Pulmonary artery endothelial cell (primary cell): ENCODE measurements at regions not wholly inside any gene's neighbourhood (a gene's known extent, or its start where the extent isn't known, plus 50 kb on each side); places are given as distances from the start of the nearest gene placed in this dataset.

Experiments used
- DNase-seq: peaks from one replicate; pipeline ENCODE4 v3.0.0-alpha.2; 2011; ENCODE audit warnings: low read depth, low spot score

DNA sequence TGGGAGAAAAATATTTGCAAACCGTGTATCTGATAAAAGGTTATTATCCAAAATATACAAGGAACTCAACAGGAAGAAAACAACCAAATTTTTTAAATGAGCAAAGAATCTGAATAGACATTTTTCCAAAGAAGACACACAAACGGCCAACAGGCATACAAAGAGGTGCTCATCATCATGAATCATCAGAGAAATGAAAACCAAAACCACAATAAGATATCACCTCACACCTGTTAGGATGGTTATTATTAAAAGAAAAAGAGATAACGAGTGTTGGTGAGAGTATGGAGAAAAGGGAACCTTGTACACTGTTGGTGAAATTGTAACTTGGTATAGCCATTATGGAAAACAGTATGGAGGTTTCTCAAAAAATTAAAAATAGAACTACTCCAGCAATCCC, 463.3 kb downstream of the IRS1 start:
- no peak for DNase-seq

DNA sequence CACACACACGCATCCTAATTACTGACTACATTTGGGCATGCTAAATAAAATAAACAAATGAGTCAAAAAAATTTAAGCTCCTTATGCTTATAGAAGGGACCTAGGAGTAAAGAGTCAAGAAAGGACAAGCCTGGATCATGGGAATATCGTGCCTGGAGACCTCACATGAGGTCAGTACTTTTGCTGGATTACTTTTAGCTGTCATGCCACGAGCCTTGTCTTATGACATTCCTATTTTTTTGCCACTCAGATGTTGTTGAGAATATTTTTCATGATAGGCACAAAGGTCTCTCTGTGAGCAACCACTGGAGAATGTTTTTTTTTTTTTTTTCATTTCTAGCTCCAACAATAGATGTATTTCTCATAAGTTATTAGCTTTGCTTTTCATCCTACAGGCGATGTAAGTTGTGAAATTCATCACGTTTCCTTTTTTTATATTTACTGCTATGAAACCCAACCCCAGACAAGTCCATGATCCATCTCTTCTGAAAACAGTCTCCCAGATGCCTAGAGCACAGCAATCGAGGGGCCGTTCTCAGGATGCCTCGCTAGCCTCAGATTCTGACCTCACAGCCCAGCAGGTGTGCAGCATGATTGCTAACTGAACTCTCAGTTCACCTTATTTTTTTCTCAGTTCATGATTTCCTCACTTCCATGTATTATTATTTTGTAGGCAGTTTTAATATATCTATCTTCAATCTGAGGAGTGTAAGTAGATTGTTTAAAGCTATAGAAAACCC, 464.5 kb downstream of the IRS1 start:
- DNase-seq, result no peak

DNA sequence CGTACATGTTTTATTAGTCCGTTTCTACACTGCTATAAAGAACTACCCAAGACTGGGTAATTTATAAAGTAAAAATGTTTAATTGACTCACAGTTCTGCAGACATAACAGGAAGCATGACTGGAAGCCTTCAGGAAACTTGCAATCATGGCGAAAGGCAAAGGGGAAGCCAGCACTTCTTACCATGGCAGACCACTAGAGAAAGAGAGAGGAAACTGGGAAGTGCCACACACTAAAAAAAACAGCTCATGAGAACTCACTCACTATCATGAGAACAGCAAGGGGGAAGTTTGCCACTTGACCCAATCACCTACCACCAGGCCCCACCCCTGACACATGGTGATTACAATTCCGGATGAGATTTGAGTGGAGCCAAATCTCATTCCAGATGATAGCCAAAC, 466.2 kb downstream of the IRS1 start:
- no peak for DNase-seq

DNA sequence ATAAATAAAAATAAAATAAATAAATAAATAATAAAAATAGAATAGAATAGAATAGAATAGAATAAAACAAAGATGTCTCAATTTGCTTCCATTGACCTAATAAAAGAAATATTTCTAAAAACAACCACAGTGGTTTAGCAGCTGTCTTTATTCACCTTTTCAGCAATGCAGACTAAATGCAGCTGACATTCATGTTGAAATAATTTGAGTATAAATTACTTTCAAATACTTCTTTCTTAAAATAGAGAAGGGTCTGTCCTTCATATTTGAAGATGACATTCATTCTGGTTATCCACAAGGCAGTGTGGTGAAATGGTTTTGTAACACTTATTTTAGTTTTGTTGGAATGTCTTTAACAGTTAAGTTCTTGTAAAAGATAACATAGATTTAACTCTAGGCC, 469.4 kb downstream of the IRS1 start:
- no peak for DNase-seq

DNA sequence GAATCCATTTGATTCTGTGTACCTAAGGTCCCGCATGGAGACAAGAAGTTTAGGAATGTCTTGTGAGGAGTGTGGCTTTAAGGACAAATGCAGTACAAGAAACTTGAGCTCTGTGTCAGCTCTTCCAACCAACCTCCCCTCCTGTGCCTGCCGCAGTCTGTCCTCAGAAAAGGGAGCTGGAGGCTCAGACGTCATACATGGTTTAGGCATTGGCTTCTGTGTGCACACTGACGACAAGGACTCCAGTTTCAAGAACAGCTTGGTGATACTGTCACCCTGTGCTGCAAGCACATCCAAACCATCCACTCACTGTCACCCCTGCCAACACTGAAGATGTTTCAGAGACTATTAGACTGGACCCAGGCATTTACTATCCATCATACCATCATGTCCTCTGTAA, 470.4 kb downstream of the IRS1 start:
- no peak for DNase-seq

DNA sequence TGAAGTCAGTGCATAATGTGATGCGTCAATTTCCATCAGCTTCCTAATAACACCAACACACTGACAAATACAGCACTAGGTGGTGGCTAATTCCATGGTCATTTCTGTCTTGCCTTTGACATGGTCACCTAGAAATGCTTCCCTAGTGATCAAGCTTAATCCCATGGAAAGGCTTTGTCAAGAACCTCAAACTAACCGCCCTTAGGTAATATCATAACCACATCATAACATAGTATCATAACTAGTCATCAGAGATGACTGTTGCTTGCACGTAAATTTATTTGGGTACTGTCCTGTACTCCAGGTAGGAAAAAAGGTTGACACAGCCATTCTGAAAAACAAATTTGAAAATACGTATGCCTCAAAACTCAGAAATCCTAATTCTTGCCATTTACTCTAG, 471.8 kb downstream of the IRS1 start:
- no peak for DNase-seq

DNA sequence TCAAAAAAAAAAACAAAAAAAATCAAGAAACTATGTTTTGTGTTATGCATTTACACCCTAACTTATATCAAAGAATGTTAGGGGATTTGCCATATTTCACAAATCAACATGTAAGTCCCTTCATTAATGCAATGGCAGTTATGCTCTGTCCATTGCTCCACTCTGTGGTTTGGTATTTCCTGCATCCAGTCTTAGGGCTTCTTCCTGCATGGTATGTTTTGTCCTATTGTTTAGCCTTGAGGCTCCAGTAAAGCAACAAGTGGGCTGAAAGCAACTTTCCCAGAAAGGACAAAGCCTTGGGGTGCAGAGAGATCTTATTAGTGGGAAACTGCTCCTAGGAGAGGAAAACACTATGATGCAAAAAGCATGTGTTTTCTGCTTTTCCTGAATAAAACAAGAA, 474.1 kb downstream of the IRS1 start:
- no peak for DNase-seq

DNA sequence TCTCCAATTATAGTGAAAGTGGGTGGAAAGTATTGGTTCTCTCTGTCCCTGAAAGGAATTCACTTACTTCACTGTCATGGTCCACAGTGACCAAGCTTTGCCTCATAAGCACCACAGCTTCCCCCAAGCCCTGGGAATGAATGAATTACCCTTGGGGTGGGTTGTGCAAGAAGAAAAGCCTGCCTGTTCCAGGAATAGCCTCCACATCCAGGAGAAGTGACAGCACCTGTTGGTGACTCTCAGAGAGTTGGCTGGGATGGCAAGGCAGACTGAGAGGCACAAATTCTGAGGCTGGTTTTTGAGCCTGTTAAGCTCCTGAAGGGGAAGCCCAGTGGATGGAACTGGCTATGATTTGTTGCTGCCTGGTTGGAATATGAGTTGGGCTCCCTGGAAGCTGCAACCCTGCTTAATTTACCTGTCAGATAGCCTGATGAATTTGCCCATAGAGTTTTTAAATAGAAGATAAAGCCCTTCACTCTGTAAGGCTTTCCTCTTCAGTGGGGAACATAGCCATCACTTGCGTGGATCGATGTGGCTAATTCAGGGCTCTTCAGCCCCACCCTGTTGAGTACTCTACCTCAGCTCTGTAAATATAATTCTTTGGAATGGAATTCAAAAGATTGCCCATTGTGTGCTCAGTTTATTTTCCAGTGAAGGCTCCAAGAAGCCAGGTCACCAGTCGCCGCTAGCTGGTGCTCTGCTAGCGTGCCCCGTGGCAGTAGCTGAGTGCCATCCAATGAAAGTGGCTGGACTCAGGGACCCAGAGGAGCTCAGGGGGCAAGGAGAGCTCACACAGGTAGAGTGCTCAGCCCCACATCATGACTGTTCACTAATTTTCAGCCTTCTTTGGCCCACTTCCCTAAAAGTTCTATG, 479.3 kb downstream of the IRS1 start:
- DNase-seq, result no peak

DNA sequence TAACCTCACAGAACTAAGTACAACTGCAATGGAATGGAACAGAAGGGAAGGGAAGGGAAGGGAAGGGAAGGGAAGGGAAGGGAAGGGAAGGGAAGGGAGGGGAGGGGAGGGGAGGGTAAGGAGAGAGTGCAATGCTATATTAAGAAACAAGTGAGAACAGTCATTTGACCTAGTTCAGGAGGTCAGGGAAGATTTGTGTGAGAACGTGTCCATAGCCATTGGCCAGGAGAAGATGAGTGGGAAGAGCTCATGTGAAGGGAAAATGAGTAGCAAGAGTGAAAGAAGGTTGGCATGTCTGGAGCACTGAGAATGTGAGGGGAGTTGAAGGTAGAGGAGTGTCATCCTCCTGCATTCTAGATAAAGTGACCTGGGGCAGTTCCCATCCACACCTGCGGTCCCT, 481.6 kb downstream of the IRS1 start:
- no peak for DNase-seq

DNA sequence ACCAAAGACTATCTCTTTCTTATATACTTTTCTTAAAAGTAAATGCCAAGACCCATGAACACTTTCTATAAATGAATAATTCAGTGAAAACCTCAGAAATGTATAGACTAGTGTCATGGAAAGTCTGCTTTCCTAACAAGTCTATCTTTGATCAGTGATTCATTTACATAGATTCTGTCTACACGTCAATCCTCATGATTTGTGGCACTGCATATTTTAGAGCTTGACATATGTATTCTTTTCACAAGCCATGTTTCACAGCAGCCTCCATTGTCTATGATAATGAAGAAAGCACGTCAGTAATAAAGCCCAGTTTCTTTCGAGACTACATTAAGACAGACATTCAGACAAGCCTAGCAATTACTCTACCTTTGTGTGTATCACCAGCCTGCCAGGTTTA, 486.6 kb downstream of the IRS1 start:
- no peak for DNase-seq

DNA sequence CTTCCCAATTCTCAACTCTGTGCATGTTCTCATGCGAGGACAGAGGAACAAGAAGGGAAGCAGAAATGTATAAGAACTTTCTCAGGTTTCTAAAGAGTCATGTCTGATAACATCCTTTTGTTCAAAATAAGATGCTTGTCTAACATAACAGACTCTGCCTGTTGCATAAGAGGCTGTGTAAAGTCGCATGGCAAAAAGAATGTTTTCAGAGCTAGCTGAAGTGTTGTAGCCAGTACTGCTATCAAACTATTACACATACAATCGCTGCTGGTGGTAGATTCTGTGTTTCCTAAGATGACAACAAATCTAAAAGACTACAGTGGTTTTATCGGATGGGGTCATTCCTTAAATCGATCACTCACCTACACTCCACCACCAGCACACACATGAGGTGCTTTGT, 487.5 kb downstream of the IRS1 start:
- no peak for DNase-seq

DNA sequence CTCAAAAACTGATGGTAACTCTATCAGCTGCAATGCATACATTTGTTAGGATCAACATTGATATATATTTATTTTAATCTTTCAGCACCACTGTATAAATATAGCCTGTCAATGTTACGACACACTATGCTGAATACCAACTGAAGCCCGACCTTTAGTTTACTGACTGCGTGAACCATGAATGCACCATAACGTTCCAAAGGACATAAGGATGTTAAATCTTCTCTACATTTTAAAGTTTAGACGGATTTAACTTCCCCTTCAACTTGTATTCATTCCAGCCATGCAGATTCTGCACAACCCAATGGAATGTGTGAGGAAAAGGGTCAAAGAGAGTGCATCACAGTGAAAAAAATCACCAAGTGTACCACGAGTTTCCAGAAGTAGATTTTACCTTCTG, 489.5 kb downstream of the IRS1 start:
- no peak for DNase-seq

DNA sequence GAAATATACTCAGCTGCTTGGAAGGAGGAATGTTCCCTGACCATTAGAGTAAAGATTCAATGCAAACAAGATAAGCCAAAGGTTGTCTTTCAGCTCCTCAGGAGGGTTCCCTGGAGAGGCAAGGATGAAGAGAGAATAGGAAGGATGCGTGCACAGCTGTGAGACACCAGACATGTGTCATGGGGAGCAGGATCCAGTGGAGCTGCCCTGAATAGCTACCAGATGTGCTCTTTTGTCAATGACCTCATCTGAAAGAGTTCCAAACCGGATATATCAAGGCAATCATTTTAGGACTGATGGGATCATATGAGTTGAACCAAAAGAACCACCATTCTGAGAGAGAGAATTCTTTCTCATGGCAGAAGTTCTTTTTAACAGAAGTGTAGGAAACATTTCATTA, 490.6 kb downstream of the IRS1 start:
- DNase-seq, result no peak

DNA sequence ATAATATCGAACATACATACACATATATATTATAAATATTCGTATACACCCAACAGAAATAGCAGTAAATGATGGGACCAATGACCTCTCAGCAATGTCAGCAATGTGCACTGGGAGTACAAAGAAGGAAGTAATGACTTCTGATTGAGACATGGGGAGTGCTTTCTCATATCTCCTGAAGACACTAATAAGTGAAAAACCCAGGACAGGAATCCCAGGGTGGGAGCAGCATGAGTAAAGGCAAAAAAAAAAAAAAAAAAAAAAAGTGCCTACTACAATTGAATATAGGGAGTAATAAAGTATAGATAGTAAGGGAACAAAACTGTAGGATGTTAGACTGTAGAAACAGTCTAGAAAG, 491.3 kb downstream of the IRS1 start:
- no peak for DNase-seq

DNA sequence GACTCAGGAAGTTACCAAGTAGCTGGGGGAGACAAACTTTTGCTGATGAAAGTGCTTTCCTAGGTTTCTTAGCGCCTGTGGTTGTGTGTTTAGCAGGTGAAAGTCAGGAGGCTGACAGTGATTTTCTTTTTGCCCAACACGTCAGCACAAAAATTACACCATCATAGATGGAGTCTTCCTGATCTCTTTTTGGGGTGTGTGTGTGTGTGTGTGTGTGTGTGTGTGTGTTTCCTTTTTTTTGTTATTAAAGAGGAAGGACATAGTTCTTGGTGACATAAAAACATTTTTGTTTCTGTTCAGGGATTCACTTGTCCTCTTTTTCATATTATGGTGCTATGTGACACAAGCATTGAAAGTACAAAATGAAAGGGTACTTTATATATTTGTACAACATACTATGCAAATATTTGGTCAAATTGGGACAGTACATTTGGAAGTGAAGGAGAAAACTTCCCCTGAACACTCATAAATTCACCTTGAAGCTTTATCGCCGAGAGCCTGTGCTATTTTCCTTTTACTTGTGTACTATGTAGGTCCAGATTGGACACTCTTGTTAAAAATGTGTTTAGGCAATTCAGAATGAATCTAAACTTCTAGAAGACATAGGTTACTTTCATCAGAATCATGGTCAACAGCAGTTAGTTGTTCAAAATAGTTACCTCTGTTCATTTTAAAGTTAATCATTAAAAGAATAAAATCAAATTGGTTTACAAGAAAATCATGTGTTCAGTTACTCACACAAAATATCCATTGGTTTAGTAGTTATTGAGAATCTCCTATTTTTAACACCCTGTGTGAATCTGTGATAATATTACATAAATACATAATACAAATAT, 491.9 kb downstream of the IRS1 start:
- no peak for DNase-seq

DNA sequence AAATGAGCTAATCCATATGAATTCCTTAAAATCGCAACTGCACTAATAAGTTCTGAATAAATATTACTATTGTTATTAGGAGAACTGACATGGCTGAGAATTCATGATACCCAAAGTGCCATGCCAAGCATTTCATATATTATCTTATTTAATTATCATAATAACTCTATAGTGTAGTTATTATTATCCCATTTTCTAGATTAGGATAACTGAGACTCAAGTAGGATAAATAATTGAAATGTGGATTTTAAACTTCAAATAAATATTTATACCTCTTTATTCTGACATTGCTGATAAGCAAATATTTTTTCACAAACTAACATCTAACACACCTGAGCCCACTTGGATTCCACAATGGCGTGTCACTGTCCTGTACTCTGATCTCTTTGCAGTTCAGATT, 492.7 kb downstream of the IRS1 start:
- no peak for DNase-seq

DNA sequence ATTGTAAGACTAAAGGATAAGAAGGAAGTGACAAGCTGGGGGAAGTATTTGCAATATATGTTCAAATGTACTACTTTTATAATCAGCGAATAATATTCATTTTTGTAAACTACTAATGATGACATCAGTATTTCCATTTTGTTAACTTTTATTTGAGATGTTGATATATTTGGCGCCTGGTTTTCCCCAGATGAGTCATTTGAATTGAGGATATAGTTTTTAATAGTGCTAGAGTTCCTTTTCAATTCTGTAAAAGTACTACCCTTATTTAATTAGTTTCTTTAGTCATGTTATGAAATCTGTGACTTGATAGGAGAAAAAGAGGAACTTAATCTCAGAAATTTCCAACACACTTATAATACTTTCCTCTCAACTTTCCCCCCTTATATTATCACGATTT, 495.3 kb downstream of the IRS1 start:
- no peak for DNase-seq

DNA sequence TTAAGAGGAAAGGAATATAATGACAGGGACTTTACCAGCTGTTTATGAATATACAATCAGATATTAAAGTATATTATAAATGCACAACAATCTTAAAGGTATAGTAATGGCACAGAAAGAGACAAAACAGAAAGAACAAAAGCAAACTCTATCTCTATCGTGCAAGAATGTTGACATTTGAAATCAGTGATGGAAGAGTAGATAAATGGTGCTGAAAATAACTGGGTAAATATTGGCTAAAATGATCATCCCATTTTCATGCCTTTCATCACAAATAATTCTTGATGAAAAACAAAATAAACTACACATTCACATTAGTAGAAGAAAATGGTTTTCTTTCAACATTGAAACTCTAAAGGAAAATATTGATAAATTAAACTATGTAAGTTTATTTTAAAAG, 495.9 kb downstream of the IRS1 start:
- no peak for DNase-seq

DNA sequence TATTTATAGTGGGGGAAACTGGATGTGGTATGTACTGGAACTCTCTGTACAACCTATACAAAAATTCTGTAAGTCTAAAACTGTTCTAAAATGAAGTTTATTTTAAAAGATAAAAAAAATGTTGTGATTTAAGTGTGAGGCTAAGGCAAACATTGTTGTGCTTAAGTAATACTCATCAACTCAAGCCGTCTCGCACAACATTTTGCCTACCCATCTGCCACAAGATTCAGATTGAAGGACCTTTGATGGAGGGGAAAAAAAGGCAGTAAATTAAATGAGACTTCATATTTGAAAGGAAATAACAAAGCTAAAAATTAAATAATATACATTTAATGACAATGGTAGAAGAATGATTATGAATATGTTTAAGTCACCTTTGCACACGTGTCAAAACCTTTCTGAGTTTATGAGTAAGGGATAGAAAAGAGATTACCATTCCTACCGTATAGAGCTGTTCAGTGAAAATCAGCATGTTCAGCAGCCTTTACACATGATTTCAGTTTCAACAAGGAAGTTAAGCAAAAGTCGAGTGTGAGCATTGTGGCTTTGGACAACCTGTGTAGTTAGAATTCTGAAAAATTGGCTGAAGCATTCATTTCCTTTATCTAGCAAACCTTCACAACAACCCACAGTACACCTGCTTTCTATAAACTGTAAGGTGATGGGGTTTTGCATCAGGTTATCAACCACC, 499.3 kb downstream of the IRS1 start:
- no peak for DNase-seq

DNA sequence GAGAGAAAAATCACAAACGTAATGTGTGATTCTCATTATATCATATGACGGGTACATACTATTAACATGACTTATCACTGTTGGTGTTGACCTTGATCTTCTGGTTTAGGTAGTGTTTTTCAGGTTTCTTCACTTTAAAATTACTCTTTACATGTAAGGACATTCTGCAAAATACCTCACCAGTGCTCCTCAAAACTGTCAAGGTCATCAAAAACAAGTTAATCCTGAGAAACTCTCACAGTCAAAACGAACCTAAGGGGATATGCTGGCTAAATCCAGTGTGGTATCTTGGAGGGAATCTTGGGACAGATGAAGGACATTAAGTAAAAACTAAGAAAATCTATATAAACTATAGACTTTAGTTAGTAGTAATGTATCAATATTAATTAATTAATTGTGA, 499.8 kb downstream of the IRS1 start:
- no peak for DNase-seq

DNA sequence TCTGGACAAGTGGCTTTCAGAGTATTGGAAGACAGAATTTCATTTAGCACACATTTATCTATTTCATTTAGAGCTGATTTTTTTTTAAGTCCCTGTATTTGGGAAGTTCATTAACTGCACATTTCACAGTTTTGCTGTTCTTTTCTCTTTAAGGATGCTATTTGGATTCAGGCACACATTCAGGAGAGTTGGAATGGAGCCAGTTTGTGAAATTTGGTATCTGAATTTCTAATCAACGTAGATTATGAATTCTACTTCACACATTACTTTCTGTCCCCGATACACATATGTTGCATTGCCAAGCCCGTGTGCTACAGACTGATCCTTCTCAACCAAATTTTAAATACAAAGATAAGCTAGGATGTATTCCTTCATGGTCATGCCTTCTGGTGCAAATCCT, 503.9 kb downstream of the IRS1 start:
- DNase-seq, result no peak

DNA sequence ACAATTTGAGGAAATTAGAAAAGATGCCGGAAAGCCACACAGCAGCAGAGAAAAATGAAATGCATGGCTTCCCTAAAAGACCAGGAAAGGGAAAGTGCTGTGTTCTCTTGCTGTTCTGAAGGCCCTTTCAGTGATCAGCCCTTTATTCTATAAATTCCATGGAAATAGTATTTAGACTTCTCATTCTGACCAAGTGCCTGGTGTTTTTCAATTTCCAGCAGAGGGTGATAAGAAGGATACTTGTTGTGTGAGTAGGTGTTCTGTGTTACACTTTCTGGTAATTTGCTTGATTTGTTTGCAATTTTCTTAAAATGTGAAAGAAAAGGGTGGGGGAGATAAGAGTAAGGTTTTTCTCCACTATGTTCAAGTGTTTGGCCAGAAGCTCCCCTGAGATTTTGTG, 504.5 kb downstream of the IRS1 start:
- DNase-seq, result no peak
